ENCODE measurements at regions not wholly inside any gene's neighbourhood (a gene's known extent, or its start where the extent isn't known, plus 50 kb on each side); places are given as distances from the start of the nearest gene placed in this dataset.
"Not testable (repeated sequence)": the region's sequence is repeated elsewhere in the genome, so short reads cannot be mapped to it uniquely, and the experiment has no call there.

- DNase-seq: no peak
Observed at GRCh38 chr4:137950286-137950685, 291.9 kb downstream of the SLC7A11 start.

- no peak for DNase-seq
Observed at GRCh38 chr4:137949746-137950145, 292.4 kb downstream of the SLC7A11 start.

GRCh38 chr4:137946453-137947174 is 295.5 kb downstream of the SLC7A11 start:
- DNase-seq: no peak

GRCh38 chr4:137942815-137943214 is 299.3 kb downstream of the SLC7A11 start:
- not testable (repeated sequence) for DNase-seq

GRCh38 chr4:137942015-137942515 is 300.1 kb downstream of the SLC7A11 start:
- DNase-seq: not testable (repeated sequence)

GRCh38 chr4:137934911-137935310 is 307.2 kb downstream of the SLC7A11 start:
- DNase-seq: no peak

- no peak for DNase-seq
Observed at GRCh38 chr4:137934046-137934445, 308.1 kb downstream of the SLC7A11 start.

- no peak for DNase-seq
Observed at GRCh38 chr4:137927972-137928371, 314.2 kb downstream of the SLC7A11 start.

- no peak for DNase-seq
Observed at GRCh38 chr4:137923494-137923893, 318.7 kb downstream of the SLC7A11 start.

- DNase-seq: no peak
Observed at GRCh38 chr4:137922721-137923120, 319.4 kb downstream of the SLC7A11 start.

- no peak for DNase-seq
Observed at GRCh38 chr4:137909529-137910309, 332.4 kb downstream of the SLC7A11 start.

- DNase-seq: no peak
Observed at GRCh38 chr4:137905930-137906329, 336.2 kb downstream of the SLC7A11 start.

GRCh38 chr4:137901114-137901513 is 341.0 kb downstream of the SLC7A11 start:
- no peak for DNase-seq

- no peak for DNase-seq
Observed at GRCh38 chr4:137896221-137896737, 345.9 kb downstream of the SLC7A11 start.

GRCh38 chr4:137895515-137895914 is 346.6 kb downstream of the SLC7A11 start:
- not testable (repeated sequence) for DNase-seq

- DNase-seq: no peak
Observed at GRCh38 chr4:137892134-137892533, 350.0 kb downstream of the SLC7A11 start.

GRCh38 chr4:137890812-137891211 is 351.3 kb downstream of the SLC7A11 start:
- no peak for DNase-seq

- no peak for DNase-seq
Observed at GRCh38 chr4:137881641-137882040, 349.3 kb upstream of the PCDH18 start.

- DNase-seq: not testable (repeated sequence)
Observed at GRCh38 chr4:137868067-137868466, 335.8 kb upstream of the PCDH18 start.

GRCh38 chr4:137866671-137867070 is 334.4 kb upstream of the PCDH18 start:
- no peak for DNase-seq

GRCh38 chr4:137861682-137862081 is 329.4 kb upstream of the PCDH18 start:
- DNase-seq: no peak

GRCh38 chr4:137853424-137853823 is 321.1 kb upstream of the PCDH18 start:
- no peak for DNase-seq

GRCh38 chr4:137852326-137852725 is 320.0 kb upstream of the PCDH18 start:
- no peak for DNase-seq
